HTR-8/SVneo (cell line): ENCODE measurements at regions not wholly inside any gene's neighbourhood (a gene's known extent, or its start where the extent isn't known, plus 50 kb on each side); places are given as distances from the start of the nearest gene placed in this dataset.
"Not testable (repeated sequence)": the region's sequence is repeated elsewhere in the genome, so short reads cannot be mapped to it uniquely, and the experiment has no call there.

Experiments used
- DNase-seq: peaks from one replicate; pipeline ENCODE4 v3.0.0; 2011; ENCODE audit warnings: low spot score, mixed read lengths; ENCODE audit not compliant: insufficient read length
- FAIRE-seq: peaks from 2 replicates; lab custom pipeline; 2011; peaks lifted over from hg19 to GRCh38; lab: Jason Lieb, UNC

- DNase-seq, result no peak
- FAIRE-seq, result no peak
These were observed 193.0 kb downstream of the BTBD3 start for GRCh38 chr20:12110711-12111110.

GRCh38 chr20:12111431-12112088 lies 193.9 kb downstream of the BTBD3 start:
- DNase-seq (no peak), FAIRE-seq (no peak)

GRCh38 chr20:12112089-12112474 lies 194.4 kb downstream of the BTBD3 start:
- FAIRE-seq (no peak), DNase-seq (no peak)

- FAIRE-seq, result no peak
- DNase-seq, result no peak
These were observed 195.0 kb downstream of the BTBD3 start for GRCh38 chr20:12112665-12113064.

GRCh38 chr20:12113075-12113467 lies 195.4 kb downstream of the BTBD3 start:
- DNase-seq, result no peak
- no peak for FAIRE-seq

- FAIRE-seq, result no peak
- peak; percentile 9 for DNase-seq
These were observed 196.0 kb downstream of the BTBD3 start for GRCh38 chr20:12113468-12114371.

- DNase-seq, FAIRE-seq: not testable (repeated sequence)
These were observed 211.4 kb downstream of the BTBD3 start for GRCh38 chr20:12129114-12129513.

GRCh38 chr20:12129532-12129931 lies 211.8 kb downstream of the BTBD3 start:
- FAIRE-seq, DNase-seq: not testable (repeated sequence)

GRCh38 chr20:12130781-12131180 lies 213.1 kb downstream of the BTBD3 start:
- no peak for FAIRE-seq
- no peak for DNase-seq

- FAIRE-seq (no peak), DNase-seq (no peak)
These were observed 215.9 kb downstream of the BTBD3 start for GRCh38 chr20:12133553-12133952.

- not testable (repeated sequence) for FAIRE-seq, DNase-seq
These were observed 228.3 kb downstream of the BTBD3 start for GRCh38 chr20:12145951-12146350.

- DNase-seq (no peak), FAIRE-seq (no peak)
These were observed 235.3 kb downstream of the BTBD3 start for GRCh38 chr20:12152996-12153395.

- no peak for DNase-seq
- no peak for FAIRE-seq
These were observed 235.9 kb downstream of the BTBD3 start for GRCh38 chr20:12153628-12154027.

GRCh38 chr20:12156252-12156651 lies 238.6 kb downstream of the BTBD3 start:
- DNase-seq (no peak), FAIRE-seq (no peak)

- no peak for DNase-seq
- FAIRE-seq, result no peak
These were observed 241.6 kb downstream of the BTBD3 start for GRCh38 chr20:12159261-12159660.

GRCh38 chr20:12161734-12162133 lies 244.0 kb downstream of the BTBD3 start:
- no peak for FAIRE-seq
- DNase-seq, result no peak

- FAIRE-seq, result no peak
- DNase-seq, result peak; percentile 1
These were observed 248.5 kb downstream of the BTBD3 start for GRCh38 chr20:12166053-12166717.

GRCh38 chr20:12170406-12170805 lies 252.7 kb downstream of the BTBD3 start:
- FAIRE-seq (no peak), DNase-seq (no peak)

GRCh38 chr20:12171923-12172524 lies 254.3 kb downstream of the BTBD3 start:
- FAIRE-seq (no peak), DNase-seq (no peak)

- FAIRE-seq (no peak), DNase-seq (no peak)
These were observed 255.8 kb downstream of the BTBD3 start for GRCh38 chr20:12173347-12174012.
